ENCODE measurements at regions not wholly inside any gene's neighbourhood (a gene's known extent, or its start where the extent isn't known, plus 50 kb on each side); places are given as distances from the start of the nearest gene placed in this dataset.
"Not testable (repeated sequence)": the region's sequence is repeated elsewhere in the genome, so short reads cannot be mapped to it uniquely, and the experiment has no call there.

DNA sequence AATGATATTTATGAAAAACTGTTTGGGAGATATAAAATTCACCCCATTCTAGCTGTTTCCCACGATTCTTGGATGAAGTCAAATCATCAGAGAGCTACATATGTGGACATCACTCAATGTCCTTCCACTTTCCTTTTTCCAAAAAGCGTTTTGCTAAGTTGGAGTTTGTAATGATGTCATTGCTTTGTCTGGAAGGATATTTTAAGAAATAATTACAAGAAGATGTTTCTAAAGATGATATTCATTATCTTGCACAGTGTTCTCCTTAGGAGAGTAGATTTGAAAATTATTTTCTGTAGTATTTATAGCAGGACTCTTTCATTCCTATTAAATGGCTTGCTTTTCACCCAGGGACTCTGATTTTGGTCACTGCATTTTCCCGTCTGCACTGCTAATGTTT is 851.2 kb downstream of the EFNB2 start:
- no peak for DNase-seq
- H3K4me3 ChIP-seq (ENCODE audit: low read depth in 1 of 3, low read length in 3 of 3), result no peak overlapping the region

DNA sequence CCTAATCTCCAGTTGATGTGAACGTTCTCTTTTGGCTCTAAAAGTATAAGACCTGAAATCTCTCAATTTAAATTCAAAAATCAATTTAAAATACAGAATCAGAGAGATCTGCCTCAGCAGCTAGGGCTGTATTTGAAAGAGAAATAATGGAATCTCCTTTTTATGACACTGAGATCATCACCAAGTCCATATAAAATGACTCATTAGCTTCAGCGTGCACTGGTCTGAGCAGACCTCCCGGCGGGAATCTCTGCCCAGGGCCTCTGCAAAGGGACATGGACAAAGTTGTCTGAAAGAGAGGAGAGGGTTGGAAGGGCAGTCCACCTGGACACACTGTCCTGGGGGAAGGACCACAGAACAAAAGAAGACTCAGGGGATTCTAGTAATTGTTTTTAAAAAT is 855.6 kb downstream of the EFNB2 start:
- H3K27ac ChIP-seq (ENCODE audit: low read depth in 1 of 3, low read length in 2 of 3), result no peak overlapping the region
- WGBS, 3 donors, result 65 to 72% (median 67%) methylated on average over 4 of the region's 4 CpGs
- no peak for FAIRE-seq
- no peak overlapping the region for H3K4me3 ChIP-seq (ENCODE audit: low read depth in 1 of 3, low read length in 3 of 3)
- H3K4me1 ChIP-seq (ENCODE audit: control insufficient read depth in 3 of 3, insufficient read depth in 2 of 3, low read depth in 1 of 3, low read length in 2 of 3), result no peaks in the 10 kb centered on the region
- DNase-seq, result no peak
- no peaks in the 10 kb centered on the region for H3K36me3 ChIP-seq (ENCODE audit: control insufficient read depth in 3 of 3, insufficient read depth in 2 of 3, low read depth in 1 of 3, low read length in 3 of 3)
- H3K9me3 ChIP-seq (ENCODE audit: control insufficient read depth in 2 of 2, insufficient read depth in 1 of 2, low read depth in 1 of 2, low read length in 1 of 2), result no peaks in the 10 kb centered on the region
- H3K27me3 ChIP-seq (ENCODE audit: control insufficient read depth in 3 of 3, insufficient read depth in 3 of 3, low read length in 3 of 3), result no peaks in the 10 kb centered on the region

More for the DNA sequence above, 851.2 kb downstream of the EFNB2 start:
- FAIRE-seq, result no peak
- whole genome bisulfite sequencing, 3 donors, result 77 to 81% (median 80%) methylated on average over 3 of the region's 3 CpGs
- Histone ChIP-seq H3K36me3 (ENCODE audit: control insufficient read depth in 3 of 3, insufficient read depth in 2 of 3, low read depth in 1 of 3, low read length in 3 of 3) (no peaks in the 10 kb centered on the region), H3K4me1 (ENCODE audit: control insufficient read depth in 3 of 3, insufficient read depth in 2 of 3, low read depth in 1 of 3, low read length in 2 of 3) (no peaks in the 10 kb centered on the region), H3K27ac (ENCODE audit: low read depth in 1 of 3, low read length in 2 of 3) (no peak overlapping the region), H3K27me3 (ENCODE audit: control insufficient read depth in 3 of 3, insufficient read depth in 3 of 3, low read length in 3 of 3) (no peaks in the 10 kb centered on the region), H3K9me3 (ENCODE audit: control insufficient read depth in 2 of 2, insufficient read depth in 1 of 2, low read depth in 1 of 2, low read length in 1 of 2) (no peaks in the 10 kb centered on the region)

DNA sequence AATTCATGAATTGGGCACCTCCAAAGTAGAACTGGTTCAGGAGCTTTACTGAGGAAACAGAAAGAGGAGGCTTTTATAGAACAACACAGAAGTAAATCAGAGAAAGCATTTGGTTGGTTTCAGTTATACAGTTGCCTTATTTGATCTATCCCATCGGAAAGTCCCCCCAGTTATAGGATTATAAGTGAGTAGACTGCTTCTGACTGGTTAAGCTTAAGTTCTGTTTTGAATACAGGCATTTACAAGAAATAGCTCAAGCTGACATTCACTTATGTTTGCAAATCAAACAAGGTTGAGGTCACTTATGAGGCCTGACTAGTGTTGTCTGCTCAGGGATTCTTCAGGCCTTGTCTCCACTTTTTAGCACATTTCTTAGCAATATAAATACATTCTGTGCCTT is 857.4 kb downstream of the EFNB2 start:
- H3K27me3 ChIP-seq (ENCODE audit: control insufficient read depth in 3 of 3, insufficient read depth in 3 of 3, low read length in 3 of 3), result no peaks in the 10 kb centered on the region
- H3K36me3 ChIP-seq (ENCODE audit: control insufficient read depth in 3 of 3, insufficient read depth in 2 of 3, low read depth in 1 of 3, low read length in 3 of 3), result no peaks in the 10 kb centered on the region
- H3K9me3 ChIP-seq (ENCODE audit: control insufficient read depth in 2 of 2, insufficient read depth in 1 of 2, low read depth in 1 of 2, low read length in 1 of 2), result no peaks in the 10 kb centered on the region
- H3K4me1 ChIP-seq (ENCODE audit: control insufficient read depth in 3 of 3, insufficient read depth in 2 of 3, low read depth in 1 of 3, low read length in 2 of 3), result no peaks in the 10 kb centered on the region
- no peak for DNase-seq
- FAIRE-seq, result no peak
- H3K27ac ChIP-seq (ENCODE audit: low read depth in 1 of 3, low read length in 2 of 3), result no peak overlapping the region
- 75 to 83% (median 83%) methylated on average over 1 of the region's 1 CpG for WGBS, 3 donors
- no peak overlapping the region for H3K4me3 ChIP-seq (ENCODE audit: low read depth in 1 of 3, low read length in 3 of 3)

DNA sequence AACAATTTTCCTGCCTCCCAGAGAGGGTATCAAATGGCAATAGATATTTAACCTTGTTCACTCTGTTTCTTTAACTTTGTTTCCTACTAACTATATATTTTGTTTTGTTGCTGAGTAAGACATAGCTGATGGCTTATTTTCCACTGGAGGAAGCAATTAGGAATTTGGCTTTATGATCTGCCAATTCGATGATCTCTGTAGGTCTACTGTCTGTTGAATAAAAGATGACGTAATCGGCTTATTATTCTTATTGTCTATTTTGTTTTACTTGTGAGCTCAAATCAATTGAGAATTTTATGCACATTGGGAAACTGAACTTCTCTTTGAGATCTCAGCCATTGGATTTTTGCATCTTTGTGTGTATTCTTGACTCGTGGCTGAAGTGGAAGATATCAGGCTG is 862.6 kb downstream of the EFNB2 start:
- no peak for DNase-seq
- WGBS, 3 donors, result 70 to 85% (median 84%) methylated on average over 4 of the region's 4 CpGs

DNA sequence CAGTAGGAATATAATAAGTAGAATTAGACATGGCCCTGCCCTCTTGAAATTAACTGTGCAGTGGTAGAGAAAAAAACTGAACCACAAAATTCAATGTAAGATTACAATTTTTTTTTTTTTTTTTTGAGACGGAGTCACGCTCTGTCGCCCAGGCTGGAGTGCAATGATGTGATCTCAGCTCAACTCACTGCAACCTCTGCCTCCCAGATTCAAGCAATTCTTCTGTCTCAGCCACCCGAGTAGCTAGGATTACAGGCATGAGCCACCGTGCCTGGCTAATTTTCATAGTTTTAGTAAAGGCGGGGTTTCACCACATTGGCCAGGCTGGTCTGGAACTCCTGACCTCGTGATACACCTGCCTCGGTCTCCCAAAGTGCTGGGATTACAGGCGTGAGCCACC is 864.3 kb downstream of the EFNB2 start:
- H3K27ac ChIP-seq (ENCODE audit: low read depth in 1 of 3, low read length in 2 of 3); H3K4me1 ChIP-seq (ENCODE audit: control insufficient read depth in 3 of 3, insufficient read depth in 2 of 3, low read depth in 1 of 3, low read length in 2 of 3); H3K27me3 ChIP-seq (ENCODE audit: control insufficient read depth in 3 of 3, insufficient read depth in 3 of 3, low read length in 3 of 3); H3K4me3 ChIP-seq (ENCODE audit: low read depth in 1 of 3, low read length in 3 of 3); H3K36me3 ChIP-seq (ENCODE audit: control insufficient read depth in 3 of 3, insufficient read depth in 2 of 3, low read depth in 1 of 3, low read length in 3 of 3); FAIRE-seq; DNase-seq; H3K9me3 ChIP-seq (ENCODE audit: control insufficient read depth in 2 of 2, insufficient read depth in 1 of 2, low read depth in 1 of 2, low read length in 1 of 2): not testable (repeated sequence)
- 87 to 91% (median 90%) methylated on average over 9 of the region's 9 CpGs for WGBS, 3 donors

More for the DNA sequence above, 862.6 kb downstream of the EFNB2 start:
- H3K36me3 ChIP-seq (ENCODE audit: control insufficient read depth in 3 of 3, insufficient read depth in 2 of 3, low read depth in 1 of 3, low read length in 3 of 3), result no peaks in the 10 kb centered on the region
- no peak for FAIRE-seq
- no peak overlapping the region for H3K4me3 ChIP-seq (ENCODE audit: low read depth in 1 of 3, low read length in 3 of 3)
- no peak overlapping the region for H3K27ac ChIP-seq (ENCODE audit: low read depth in 1 of 3, low read length in 2 of 3)
- peaks cover 0 to 8% (median 0%) of the 10 kb centered on the region in 3 donors for H3K4me1 ChIP-seq (ENCODE audit: control insufficient read depth in 3 of 3, insufficient read depth in 2 of 3, low read depth in 1 of 3, low read length in 2 of 3)
- no peaks in the 10 kb centered on the region for H3K9me3 ChIP-seq (ENCODE audit: control insufficient read depth in 2 of 2, insufficient read depth in 1 of 2, low read depth in 1 of 2, low read length in 1 of 2)
- no peaks in the 10 kb centered on the region for H3K27me3 ChIP-seq (ENCODE audit: control insufficient read depth in 3 of 3, insufficient read depth in 3 of 3, low read length in 3 of 3)

DNA sequence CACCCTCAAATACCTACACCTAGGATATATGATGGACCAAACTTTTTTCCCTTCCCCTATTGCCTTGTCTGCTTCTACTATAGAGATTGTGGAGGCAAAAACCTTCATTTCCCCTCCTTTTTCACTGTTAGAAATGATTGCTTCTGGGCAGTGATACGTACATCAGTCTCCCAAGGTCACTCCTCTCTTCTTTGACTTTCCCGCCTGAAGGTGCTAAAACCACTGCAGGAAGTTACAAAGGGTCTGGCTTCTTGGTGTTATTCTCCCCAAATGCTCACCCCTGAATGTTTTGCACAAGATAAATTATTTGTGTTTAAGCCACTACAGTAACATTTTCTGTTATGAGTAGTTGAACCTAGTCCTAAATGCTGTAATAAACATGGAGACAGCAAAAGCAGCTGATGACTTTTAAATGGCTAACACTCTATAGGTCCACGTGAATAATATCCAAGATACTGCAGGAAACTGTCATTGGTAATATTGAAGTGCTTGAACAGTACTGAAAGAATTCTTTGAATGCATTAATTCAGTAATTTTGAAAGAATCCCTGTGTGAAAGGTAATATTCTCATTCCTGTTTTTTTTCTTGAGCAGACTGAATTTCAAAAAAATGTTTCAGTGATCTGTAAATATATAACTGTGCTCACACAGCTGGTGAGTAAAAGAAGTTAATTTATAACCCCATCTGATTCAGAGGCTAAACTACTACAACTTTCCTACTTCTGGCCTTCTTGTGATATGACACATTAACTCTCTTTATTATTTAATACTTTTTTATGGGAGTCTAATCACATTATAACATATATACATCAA is 865.1 kb downstream of the EFNB2 start:
- Histone ChIP-seq H3K4me1 (ENCODE audit: control insufficient read depth in 3 of 3, insufficient read depth in 2 of 3, low read depth in 1 of 3, low read length in 2 of 3) (peaks cover 0 to 8% (median 0%) of the 10 kb centered on the region in 3 donors), H3K4me3 (ENCODE audit: low read depth in 1 of 3, low read length in 3 of 3) (no peak overlapping the region), H3K27me3 (ENCODE audit: control insufficient read depth in 3 of 3, insufficient read depth in 3 of 3, low read length in 3 of 3) (no peaks in the 10 kb centered on the region), H3K9me3 (ENCODE audit: control insufficient read depth in 2 of 2, insufficient read depth in 1 of 2, low read depth in 1 of 2, low read length in 1 of 2) (no peaks in the 10 kb centered on the region), H3K36me3 (ENCODE audit: control insufficient read depth in 3 of 3, insufficient read depth in 2 of 3, low read depth in 1 of 3, low read length in 3 of 3) (no peaks in the 10 kb centered on the region), H3K27ac (ENCODE audit: low read depth in 1 of 3, low read length in 2 of 3) (no peak overlapping the region)
- DNase-seq (peak; percentile 57 to 62), FAIRE-seq (peak; percentile 30)
- 17 to 55% (median 32%) methylated on average over 3 of the region's 3 CpGs for WGBS, 3 donors

DNA sequence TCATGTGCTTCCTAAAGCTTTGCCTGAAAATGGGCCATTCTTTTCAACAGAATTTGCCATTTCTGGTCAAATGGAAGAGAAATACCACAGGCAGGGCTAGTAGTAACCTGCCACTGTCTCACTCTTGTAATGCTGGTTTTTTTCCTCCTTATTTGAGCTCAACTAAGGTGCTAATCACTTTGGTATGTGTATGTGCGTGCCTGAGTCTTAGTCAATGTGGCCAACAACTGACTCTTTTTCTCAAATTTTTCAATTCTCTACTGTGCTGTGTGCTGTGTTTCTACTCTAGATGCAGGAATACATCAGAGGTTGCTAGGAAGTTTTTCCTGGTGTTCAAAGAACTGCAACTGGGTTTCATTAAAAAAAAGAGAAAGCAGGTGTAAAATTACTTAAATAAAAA is 870.2 kb downstream of the EFNB2 start:
- DNase-seq, result no peak
- H3K9me3 ChIP-seq (ENCODE audit: control insufficient read depth in 2 of 2, insufficient read depth in 1 of 2, low read depth in 1 of 2, low read length in 1 of 2), result no peaks in the 10 kb centered on the region
- no peaks in the 10 kb centered on the region for H3K36me3 ChIP-seq (ENCODE audit: control insufficient read depth in 3 of 3, insufficient read depth in 2 of 3, low read depth in 1 of 3, low read length in 3 of 3)
- no peak for FAIRE-seq
- H3K27me3 ChIP-seq (ENCODE audit: control insufficient read depth in 3 of 3, insufficient read depth in 3 of 3, low read length in 3 of 3), result no peaks in the 10 kb centered on the region
- no peak overlapping the region for H3K27ac ChIP-seq (ENCODE audit: low read depth in 1 of 3, low read length in 2 of 3)
- H3K4me1 ChIP-seq (ENCODE audit: control insufficient read depth in 3 of 3, insufficient read depth in 2 of 3, low read depth in 1 of 3, low read length in 2 of 3), result peaks cover 0 to 6% (median 0%) of the 10 kb centered on the region in 3 donors
- 77 to 92% (median 89%) methylated on average over 1 of the region's 1 CpG for WGBS, 3 donors
- no peak overlapping the region for H3K4me3 ChIP-seq (ENCODE audit: low read depth in 1 of 3, low read length in 3 of 3)

DNA sequence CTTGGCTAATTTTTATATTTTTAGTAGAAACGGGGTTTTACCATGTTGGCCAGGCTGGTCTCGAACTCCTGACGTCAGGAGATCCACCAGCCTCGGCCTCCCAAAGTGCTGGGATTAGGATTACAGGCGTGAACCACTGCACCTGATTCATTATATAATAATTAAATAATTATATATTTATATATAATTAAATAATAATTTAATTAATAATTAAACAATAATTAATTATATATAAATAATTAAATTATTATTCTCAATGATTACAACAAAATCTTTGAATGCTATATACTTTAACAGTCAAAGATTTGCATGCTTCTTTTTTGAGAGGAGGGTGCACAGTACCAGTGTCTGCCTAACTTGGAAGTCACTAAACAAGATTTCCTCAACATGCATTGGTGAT is 872.3 kb downstream of the EFNB2 start:
- H3K27me3 ChIP-seq (ENCODE audit: control insufficient read depth in 3 of 3, insufficient read depth in 3 of 3, low read length in 3 of 3), result no peaks in the 10 kb centered on the region
- no peak overlapping the region for H3K4me3 ChIP-seq (ENCODE audit: low read depth in 1 of 3, low read length in 3 of 3)
- FAIRE-seq (no peak), DNase-seq (no peak)
- H3K27ac ChIP-seq (ENCODE audit: low read depth in 1 of 3, low read length in 2 of 3), result no peak overlapping the region
- no peaks in the 10 kb centered on the region for H3K9me3 ChIP-seq (ENCODE audit: control insufficient read depth in 2 of 2, insufficient read depth in 1 of 2, low read depth in 1 of 2, low read length in 1 of 2)
- no peaks in the 10 kb centered on the region for H3K36me3 ChIP-seq (ENCODE audit: control insufficient read depth in 3 of 3, insufficient read depth in 2 of 3, low read depth in 1 of 3, low read length in 3 of 3)
- WGBS, 3 donors, result 86 to 90% (median 90%) methylated on average over 5 of the region's 5 CpGs
- no peaks in the 10 kb centered on the region for H3K4me1 ChIP-seq (ENCODE audit: control insufficient read depth in 3 of 3, insufficient read depth in 2 of 3, low read depth in 1 of 3, low read length in 2 of 3)

DNA sequence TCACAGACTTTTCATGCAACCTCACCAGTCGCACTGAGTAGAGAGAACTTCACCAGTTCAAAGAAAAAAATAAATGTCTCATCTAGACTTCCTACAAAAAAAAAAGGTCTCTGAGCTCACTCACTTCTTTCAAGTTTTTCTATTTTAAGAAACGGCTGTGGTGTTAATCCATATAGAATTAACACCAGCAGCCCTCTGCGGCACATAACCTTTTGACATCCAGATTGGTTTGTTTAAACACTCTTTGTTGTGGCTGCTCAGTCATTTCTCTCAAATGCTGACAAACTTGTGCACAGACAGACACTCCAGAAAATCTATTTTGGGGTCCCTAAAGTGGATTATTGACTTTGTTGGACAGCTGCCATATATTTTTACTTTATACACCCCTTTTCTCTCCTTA is 874.9 kb downstream of the EFNB2 start:
- no peaks in the 10 kb centered on the region for H3K36me3 ChIP-seq (ENCODE audit: control insufficient read depth in 3 of 3, insufficient read depth in 2 of 3, low read depth in 1 of 3, low read length in 3 of 3)
- 66 to 76% (median 67%) methylated on average over 3 of the region's 3 CpGs for WGBS, 3 donors
- H3K27ac ChIP-seq (ENCODE audit: low read depth in 1 of 3, low read length in 2 of 3), result no peak overlapping the region
- H3K4me3 ChIP-seq (ENCODE audit: low read depth in 1 of 3, low read length in 3 of 3), result no peak overlapping the region
- no peaks in the 10 kb centered on the region for H3K27me3 ChIP-seq (ENCODE audit: control insufficient read depth in 3 of 3, insufficient read depth in 3 of 3, low read length in 3 of 3)
- H3K4me1 ChIP-seq (ENCODE audit: control insufficient read depth in 3 of 3, insufficient read depth in 2 of 3, low read depth in 1 of 3, low read length in 2 of 3), result no peaks in the 10 kb centered on the region
- no peak for FAIRE-seq
- DNase-seq, result no peak
- no peaks in the 10 kb centered on the region for H3K9me3 ChIP-seq (ENCODE audit: control insufficient read depth in 2 of 2, insufficient read depth in 1 of 2, low read depth in 1 of 2, low read length in 1 of 2)
